Endothelial cell of umbilical vein (primary cell): ENCODE measurements at regions not wholly inside any gene's neighbourhood (a gene's known extent, or its start where the extent isn't known, plus 50 kb on each side); places are given as distances from the start of the nearest gene placed in this dataset.

Experiments
- CTCF ChIP-seq, 2 donors: IDR thresholded peaks; 1 replicate in 1 of 2; 2 replicates in 1 of 2; pipeline ENCODE4 v1.5.1; 2011; ENCODE audit warnings: low read length in 2 of 2, mild to moderate bottlenecking in 2 of 2, moderate library complexity in 2 of 2, control low read depth in 1 of 2, inconsistent platforms in 1 of 2, low read depth in 1 of 2; ENCODE audit not compliant: insufficient read depth in 1 of 2; ENCODE audit errors: extremely low read depth in 1 of 2
- EZH2 ChIP-seq: IDR thresholded peaks from 2 replicates; pipeline ENCODE4 v1.6.1; 2012; ENCODE audit warnings: borderline replicate concordance, low read depth, mild to moderate bottlenecking, moderate library complexity, low read length, inconsistent platforms; ENCODE audit not compliant: severe bottlenecking
- GATA2 ChIP-seq: IDR thresholded peaks from 2 replicates; pipeline ENCODE4 v1.7.0; 2011; ENCODE audit warnings: low read depth, mild to moderate bottlenecking, moderate library complexity, mixed read lengths, low read length; ENCODE audit not compliant: insufficient read length, insufficient read depth
- JUN ChIP-seq: IDR thresholded peaks from 2 replicates; pipeline ENCODE4 v1.6.1; 2011; ENCODE audit warnings: borderline replicate concordance, low read depth; ENCODE audit not compliant: insufficient read length, insufficient read depth
- MYC ChIP-seq: IDR thresholded peaks from one replicate; pipeline ENCODE4 v1.6.1; 2011; ENCODE audit warnings: mild to moderate bottlenecking, low read depth, low read length
- POLR2A ChIP-seq: IDR thresholded peaks from 2 replicates; pipeline ENCODE4 v1.6.1; 2012; ENCODE audit warnings: low read depth, mild to moderate bottlenecking, control low read depth, low read length

DNA sequence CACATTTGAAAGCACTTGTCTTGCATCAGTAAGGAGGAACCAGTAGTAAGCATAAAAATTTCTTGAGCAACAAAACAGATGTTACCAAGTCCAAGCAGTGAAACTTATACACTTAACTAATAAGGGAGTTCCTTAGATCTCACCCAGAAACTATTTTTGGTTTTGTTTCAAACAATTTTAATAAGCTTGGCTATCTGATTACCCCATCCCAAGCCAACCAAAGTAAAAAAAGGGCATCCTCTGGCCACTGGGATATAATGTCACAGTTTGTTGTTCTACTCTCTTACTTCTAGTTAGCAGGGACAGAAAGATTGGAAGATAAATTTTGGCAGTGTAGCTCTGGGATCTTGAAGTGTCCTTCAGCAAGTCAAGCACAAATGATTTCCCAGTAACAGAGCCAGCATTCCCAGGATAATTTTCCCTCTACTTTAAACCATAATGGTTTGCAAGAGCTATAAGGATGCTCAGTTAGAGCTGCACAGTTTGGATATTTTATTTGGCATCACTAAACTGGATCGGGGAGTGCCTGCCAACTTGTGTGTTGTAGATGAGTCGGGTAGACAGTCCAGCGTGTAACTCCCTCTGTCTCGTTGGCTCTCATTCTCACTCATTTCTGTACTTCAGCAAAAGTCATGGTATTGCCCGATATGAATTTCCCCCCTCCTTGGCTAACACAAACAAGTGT, 161.9 kb upstream of the HMHB1 start:
- TF ChIP-seq GATA2 (no peak), MYC (no peak), JUN (no peak), CTCF (IDR thresholded peaks at IDR 0.05; ENCODE audit: extremely low read depth in 1 of 2, insufficient read depth in 1 of 2, low read depth in 1 of 2, low read length in 2 of 2) (no peak), EZH2 (no peak), POLR2A (no peak)
